LNCAP (cell line): ENCODE measurements at regions not wholly inside any gene's neighbourhood (a gene's known extent, or its start where the extent isn't known, plus 50 kb on each side); places are given as distances from the start of the nearest gene placed in this dataset.

Source experiments
- CTCF ChIP-seq: fragments of 450-650 bp; IDR thresholded peaks from 2 replicates; pipeline ENCODE4 v1.5.1; 2017; ENCODE audit warnings: mild to moderate bottlenecking

- TF ChIP-seq CTCF, result no peak
Observed at GRCh38 chr6:144835322-144835973, 550.3 kb downstream of the UTRN start.

GRCh38 chr6:144840619-144841018 lies 555.5 kb downstream of the UTRN start:
- TF ChIP-seq CTCF, result no peak

- no peak for TF ChIP-seq CTCF
Observed at GRCh38 chr6:144843701-144844100, 558.6 kb downstream of the UTRN start.

GRCh38 chr6:144844596-144844995 lies 559.5 kb downstream of the UTRN start:
- TF ChIP-seq CTCF, result no peak

GRCh38 chr6:144845186-144845585 lies 560.1 kb downstream of the UTRN start:
- no peak for TF ChIP-seq CTCF

GRCh38 chr6:144847916-144848315 lies 562.8 kb downstream of the UTRN start:
- no peak for TF ChIP-seq CTCF

- no peak for TF ChIP-seq CTCF
Observed at GRCh38 chr6:144849920-144850319, 564.8 kb downstream of the UTRN start.

- TF ChIP-seq CTCF, result no peak
Observed at GRCh38 chr6:144853603-144854002, 568.5 kb downstream of the UTRN start.
